SU-DHL-6 (cell line): ENCODE measurements at regions not wholly inside any gene's neighbourhood (a gene's known extent, or its start where the extent isn't known, plus 50 kb on each side); places are given as distances from the start of the nearest gene placed in this dataset.

Source experiments
- CTCF ChIP-seq: fragments of 200-600 bp; sonication (generic); IDR thresholded peaks from one replicate; pipeline ENCODE4 v1.5.1; 2017; ENCODE audit warnings: antibody characterized with exemption, mild to moderate bottlenecking, low read length, moderate library complexity; ENCODE audit not compliant: insufficient read depth, poor library complexity, severe bottlenecking
- EZH2phosphoT487 ChIP-seq: fragments of 200-600 bp; sonication (generic), shearing (Covaris generic); conservative IDR thresholded peaks from 2 replicates; pipeline ENCODE4 v1.6.1; 2018; ENCODE audit warnings: mild to moderate bottlenecking, antibody characterized with exemption, low read length, moderate library complexity, mixed read lengths

GRCh38 chr5:124287813-124288212, 458.6 kb downstream of the ZNF608 start:
- no peak for TF ChIP-seq CTCF
- TF ChIP-seq EZH2phosphoT487, result no peak
